AG10803 (cell line): ENCODE measurements at regions not wholly inside any gene's neighbourhood (a gene's known extent, or its start where the extent isn't known, plus 50 kb on each side); places are given as distances from the start of the nearest gene placed in this dataset.

Experiments
- DNase-seq: peaks from one replicate; pipeline ENCODE4 v3.0.0; 2010; ENCODE audit warnings: low read depth
- H3K4me3 ChIP-seq: 2 replicates; pipeline ENCODE4 v1.5.1; 2011; ENCODE audit warnings: mild to moderate bottlenecking, low read length, control low read depth
- CTCF ChIP-seq: conservative IDR thresholded peaks from 2 replicates; pipeline ENCODE4 v1.5.1; 2011; ENCODE audit warnings: mild to moderate bottlenecking, low read length, control low read depth, inconsistent platforms

- H3K4me3 ChIP-seq = no peak overlapping the region
- DNase-seq = no peak
- no peak for TF ChIP-seq CTCF
Observed at GRCh38 chr3:82505079-82505756, 743.8 kb upstream of the GBE1 start.

- H3K4me3 ChIP-seq = no peak overlapping the region
- no peak for TF ChIP-seq CTCF
- no peak for DNase-seq
Observed at GRCh38 chr3:82498186-82498585, 736.7 kb upstream of the GBE1 start.

GRCh38 chr3:82496890-82497560, 735.6 kb upstream of the GBE1 start:
- DNase-seq = no peak
- TF ChIP-seq CTCF = no peak
- H3K4me3 ChIP-seq = no peak overlapping the region

GRCh38 chr3:82495655-82496054, 734.2 kb upstream of the GBE1 start:
- no peak overlapping the region for H3K4me3 ChIP-seq
- DNase-seq = no peak
- no peak for TF ChIP-seq CTCF

GRCh38 chr3:82494977-82495489, 733.6 kb upstream of the GBE1 start:
- no peak for TF ChIP-seq CTCF
- H3K4me3 ChIP-seq = no peak overlapping the region
- no peak for DNase-seq

GRCh38 chr3:82493858-82494257, 732.4 kb upstream of the GBE1 start:
- TF ChIP-seq CTCF = no peak
- no peak for DNase-seq
- no peak overlapping the region for H3K4me3 ChIP-seq

GRCh38 chr3:82475306-82475705, 713.9 kb upstream of the GBE1 start:
- no peak for TF ChIP-seq CTCF

More at GRCh38 chr3:82475306-82475705, 713.9 kb upstream of the GBE1 start:
- H3K4me3 ChIP-seq = no peak overlapping the region
- DNase-seq = no peak
